Heart left ventricle (tissue), 13 donors: ENCODE measurements at regions not wholly inside any gene's neighbourhood (a gene's known extent, or its start where the extent isn't known, plus 50 kb on each side); places are given as distances from the start of the nearest gene placed in this dataset.

Experiments used
- POLR2A ChIP-seq, 2 donors: fragments of 450-650 bp; IDR thresholded peaks; one replicate each; pipeline ENCODE4 v1.6.1; 2017; ENCODE audit warnings: antibody characterized with exemption in 2 of 2, mild to moderate bottlenecking in 2 of 2, moderate library complexity in 2 of 2
- TF ChIP-seq, protein P1 (sequence below), 12 donors: fragments of 200-600 bp; sonication (generic) in 4 of 12; IDR thresholded peaks; one replicate each; pipeline versions ENCODE4 v1.5.0 to v1.8.0; 2018 to 2022; ENCODE audit warnings: antibody characterized with exemption in 12 of 12, mild to moderate bottlenecking in 5 of 12
- donor health status: ischemic (EF 13 %, LVEDD 7.1; RV severe dilation, severe dysfunction).
- donor health status: DM: no; HTN: yes; CAD: no.
- donor health status: DM: no; HTN: no; CAD: no.
- donor health status: ischemic (EF 25% LVEDD 6.9; RV normal size, moderate dysfunction).
- donor health status: ischemic (EF 25% LVEDD 5.7; RV mildly dilated, moderate dysfunction).
- donor health status: ischemic (EF 35%, LVEDD 5.7; RV mildly dilated, moderate dysfunction).
- donor health status: nonischemic (EF 11% LVEDD 7.7; RV severe dilation, severe dysfunction).
- donor health status: DM: yes; HTN: yes; CAD: no.
- donor health status: PGD.
- donor health status: ischemic (EF 29% LVEDD 5.4; RV normal size, mild dysfunction).
- donor health status: nonischemic (EF 23%, LVEDD 6.1; RV moderate dilation, normal function).

- TF ChIP-seq POLR2A (IDR thresholded peaks at IDR 0.05): no peak
- TF ChIP-seq, protein P1, sequence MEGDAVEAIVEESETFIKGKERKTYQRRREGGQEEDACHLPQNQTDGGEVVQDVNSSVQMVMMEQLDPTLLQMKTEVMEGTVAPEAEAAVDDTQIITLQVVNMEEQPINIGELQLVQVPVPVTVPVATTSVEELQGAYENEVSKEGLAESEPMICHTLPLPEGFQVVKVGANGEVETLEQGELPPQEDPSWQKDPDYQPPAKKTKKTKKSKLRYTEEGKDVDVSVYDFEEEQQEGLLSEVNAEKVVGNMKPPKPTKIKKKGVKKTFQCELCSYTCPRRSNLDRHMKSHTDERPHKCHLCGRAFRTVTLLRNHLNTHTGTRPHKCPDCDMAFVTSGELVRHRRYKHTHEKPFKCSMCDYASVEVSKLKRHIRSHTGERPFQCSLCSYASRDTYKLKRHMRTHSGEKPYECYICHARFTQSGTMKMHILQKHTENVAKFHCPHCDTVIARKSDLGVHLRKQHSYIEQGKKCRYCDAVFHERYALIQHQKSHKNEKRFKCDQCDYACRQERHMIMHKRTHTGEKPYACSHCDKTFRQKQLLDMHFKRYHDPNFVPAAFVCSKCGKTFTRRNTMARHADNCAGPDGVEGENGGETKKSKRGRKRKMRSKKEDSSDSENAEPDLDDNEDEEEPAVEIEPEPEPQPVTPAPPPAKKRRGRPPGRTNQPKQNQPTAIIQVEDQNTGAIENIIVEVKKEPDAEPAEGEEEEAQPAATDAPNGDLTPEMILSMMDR (IDR thresholded peaks at IDR 0.05): no peak
Observed at GRCh38 chr2:38483776-38484501, 106.9 kb upstream of the ATL2 start.
